ENCODE measurements at regions not wholly inside any gene's neighbourhood (a gene's known extent, or its start where the extent isn't known, plus 50 kb on each side); places are given as distances from the start of the nearest gene placed in this dataset.

- H3K4me3 ChIP-seq, result no peak overlapping the region
- no peak for ATAC-seq
- no peak overlapping the region for H3K27ac ChIP-seq
- H3K4me1 ChIP-seq, result no peaks in the 10 kb centered on the region
- intact Hi-C loops (cut with DNase I), result no loop called here
- DNase-seq, result no peak
- H3K36me3 ChIP-seq, result no peaks in the 10 kb centered on the region
- no peaks in the 10 kb centered on the region for H3K27me3 ChIP-seq (ENCODE audit: low read depth)
- H3K9me3 ChIP-seq, result no peaks in the 10 kb centered on the region
- TF ChIP-seq CTCF (IDR thresholded peaks at IDR 0.05), result no peak
These were observed 193.0 kb upstream of the NETO1 start for GRCh38 chr18:73060666-73061288.

GRCh38 chr18:73059280-73059679, 191.5 kb upstream of the NETO1 start:
- Histone ChIP-seq H3K4me3 (no peak overlapping the region), H3K9me3 (no peaks in the 10 kb centered on the region), H3K27me3 (ENCODE audit: low read depth) (no peaks in the 10 kb centered on the region), H3K36me3 (no peaks in the 10 kb centered on the region), H3K27ac (no peak overlapping the region), H3K4me1 (no peaks in the 10 kb centered on the region)
- ATAC-seq, result no peak
- intact Hi-C loops (cut with DNase I), result no loop called here
- no peak for TF ChIP-seq CTCF (IDR thresholded peaks at IDR 0.05)
- no peak for DNase-seq

GRCh38 chr18:73047688-73048087, 179.9 kb upstream of the NETO1 start:
- DNase-seq (no peak), ATAC-seq (no peak)
- intact Hi-C loops (cut with DNase I), result no loop called here
- H3K36me3 ChIP-seq, result no peaks in the 10 kb centered on the region
- no peak for TF ChIP-seq CTCF (IDR thresholded peaks at IDR 0.05)
- no peaks in the 10 kb centered on the region for H3K27me3 ChIP-seq (ENCODE audit: low read depth)
- no peak overlapping the region for H3K27ac ChIP-seq
- no peaks in the 10 kb centered on the region for H3K4me1 ChIP-seq
- H3K9me3 ChIP-seq, result peaks cover 6% of the 10 kb centered on the region
- H3K4me3 ChIP-seq, result no peak overlapping the region

GRCh38 chr18:73045037-73045436, 177.2 kb upstream of the NETO1 start:
- no peaks in the 10 kb centered on the region for H3K27me3 ChIP-seq (ENCODE audit: low read depth)
- intact Hi-C loops (cut with DNase I), result no loop called here
- no peak for TF ChIP-seq CTCF (IDR thresholded peaks at IDR 0.05)
- DNase-seq (no peak), ATAC-seq (no peak)
- no peaks in the 10 kb centered on the region for H3K36me3 ChIP-seq
- H3K4me3 ChIP-seq, result no peak overlapping the region
- H3K4me1 ChIP-seq, result no peaks in the 10 kb centered on the region
- no peak overlapping the region for H3K27ac ChIP-seq
- H3K9me3 ChIP-seq, result peaks cover 6% of the 10 kb centered on the region

- Histone ChIP-seq H3K27ac (no peak overlapping the region), H3K4me1 (no peaks in the 10 kb centered on the region), H3K27me3 (ENCODE audit: low read depth) (no peaks in the 10 kb centered on the region), H3K4me3 (no peak overlapping the region), H3K36me3 (no peaks in the 10 kb centered on the region), H3K9me3 (no peaks in the 10 kb centered on the region)
- ATAC-seq (no peak), DNase-seq (no peak)
- intact Hi-C loops (cut with DNase I), result no loop called here
- no peak for TF ChIP-seq CTCF (IDR thresholded peaks at IDR 0.05)
These were observed 175.8 kb upstream of the NETO1 start for GRCh38 chr18:73043611-73044010.

- TF ChIP-seq CTCF (IDR thresholded peaks at IDR 0.05), result no peak
- intact Hi-C loops (cut with DNase I), result no loop called here
- ATAC-seq (no peak), DNase-seq (no peak)
- H3K27me3 ChIP-seq (ENCODE audit: low read depth), result no peaks in the 10 kb centered on the region
- no peaks in the 10 kb centered on the region for H3K9me3 ChIP-seq
- no peaks in the 10 kb centered on the region for H3K4me1 ChIP-seq
- H3K27ac ChIP-seq, result no peak overlapping the region
- no peak overlapping the region for H3K4me3 ChIP-seq
- H3K36me3 ChIP-seq, result no peaks in the 10 kb centered on the region
These were observed 175.4 kb upstream of the NETO1 start for GRCh38 chr18:73043211-73043610.
